Transverse colon (tissue), 4 donors: ENCODE measurements at regions not wholly inside any gene's neighbourhood (a gene's known extent, or its start where the extent isn't known, plus 50 kb on each side); places are given as distances from the start of the nearest gene placed in this dataset.
"Not testable (repeated sequence)": the region's sequence is repeated elsewhere in the genome, so short reads cannot be mapped to it uniquely, and the experiment has no call there.

ENCODE experiments used
- DNase-seq: peaks from one replicate; pipeline ENCODE4 v3.0.0-alpha.2; 2019
- H3K27ac ChIP-seq, 4 donors: fragments of 200-600 bp; sonication (generic); 2 replicates each; pipeline ENCODE4 v1.5.1; 2016 to 2018; ENCODE audit warnings: inconsistent platforms in 4 of 4
- H3K27me3 ChIP-seq: fragments of 200-600 bp; sonication (generic); 2 replicates; pipeline ENCODE4 v1.5.1; 2017; ENCODE audit warnings: inconsistent platforms
- H3K36me3 ChIP-seq, 4 donors: fragments of 200-600 bp; sonication (generic); 2 replicates each; pipeline ENCODE4 v1.5.1; 2017 to 2019; ENCODE audit warnings: inconsistent platforms in 4 of 4
- H3K4me1 ChIP-seq, 4 donors: fragments of 200-600 bp; sonication (generic); 2 replicates each; pipeline ENCODE4 v1.5.1; 2017 to 2020; ENCODE audit warnings: inconsistent platforms in 4 of 4
- H3K4me3 ChIP-seq, 4 donors: fragments of 200-600 bp; sonication (generic); 1 replicate in 1 of 4; 2 replicates in 3 of 4; pipeline versions ENCODE4 v1.5.1 to v1.6.1; 2017 to 2019; ENCODE audit warnings: inconsistent platforms in 4 of 4
- H3K9me3 ChIP-seq, 2 donors: fragments of 200-600 bp; sonication (generic); 2 replicates each; pipeline ENCODE4 v1.5.1; 2017 to 2019; ENCODE audit warnings: inconsistent platforms in 2 of 2
- EP300 ChIP-seq: sonication (generic); formaldehyde crosslinking; IDR thresholded peaks from one replicate; pipeline ENCODE4 v1.6.1; 2017; ENCODE audit warnings: antibody characterized with exemption, low read depth
- POLR2A ChIP-seq: fragments of 450-650 bp; IDR thresholded peaks from one replicate; pipeline ENCODE4 v1.6.1; 2016; ENCODE audit warnings: antibody characterized with exemption, mild to moderate bottlenecking, moderate library complexity
- POLR2AphosphoS5 ChIP-seq, 3 donors: sonication (generic); formaldehyde crosslinking; IDR thresholded peaks; one replicate each; pipeline ENCODE4 v1.6.1; 2016; ENCODE audit warnings: antibody characterized with exemption in 3 of 3
- WGBS, 2 donors: methylation state at CpG; one replicate each; pipeline ENCODE4 v1.1.5; 2018; ENCODE audit warnings: low coverage in 1 of 2; 5-methylcytosine and 5-hydroxymethylcytosine counted together
- in situ Hi-C, 4 donors: fragments of 200-750 bp; cut with MboI; loops; one replicate each; pipeline versions ENCODE4 v1.15.0 to v1.15.1; 2017; ENCODE audit warnings: low sequenced_read_pairs in 3 of 4, low pct_ligation_motif_present in 1 of 4, low pct_unique_long_range_greater_than_20kb in 1 of 4
- intact Hi-C: fragments of 100-400 bp; cut with DNase I; formaldehyde crosslinking; loops from one replicate; pipeline ENCODE4 v1.15.1; 2023; ENCODE audit warnings: low total_unique reads
- TF ChIP-seq, protein P1 (sequence below), 5 experiments: fragments of 200-600 bp in 3 of 5; fragments of 450-650 bp in 2 of 5; sonication (generic) in 3 of 5; IDR thresholded peaks; 1 replicate in 2 of 5; 2 replicates in 3 of 5; pipeline ENCODE4 v1.5.1; 2016 to 2017; ENCODE audit warnings: antibody characterized with exemption in 5 of 5, inconsistent platforms in 3 of 5, mild to moderate bottlenecking in 2 of 5, moderate library complexity in 1 of 5

DNA sequence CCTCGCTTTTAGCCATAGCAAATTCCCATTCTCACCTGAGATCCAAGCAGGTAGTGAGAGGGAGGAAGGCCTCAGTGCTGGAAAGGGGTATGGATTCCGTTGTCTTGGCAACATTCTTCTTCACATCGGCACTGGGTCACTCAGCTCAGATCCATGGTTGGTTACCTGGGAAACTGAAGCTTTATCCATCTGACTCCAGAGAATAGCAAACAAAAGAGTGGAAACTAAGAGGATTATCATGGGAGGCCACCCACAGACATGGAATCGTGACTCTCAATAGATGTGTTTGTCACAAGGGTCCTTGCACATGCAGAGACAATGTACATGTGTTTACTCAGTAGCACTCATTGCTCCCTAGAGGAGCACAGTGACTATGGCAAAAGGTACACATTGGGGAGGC is 81.0 kb downstream of the MAGED4 start:
- no peak overlapping the region for H3K27ac ChIP-seq
- H3K4me3 ChIP-seq = no peak overlapping the region
- no peaks in the 10 kb centered on the region for H3K9me3 ChIP-seq
- no peaks in the 10 kb centered on the region for H3K27me3 ChIP-seq
- no peak for DNase-seq
- in situ Hi-C loops (no loop called here), intact Hi-C loops (no loop called here)
- H3K36me3 ChIP-seq = no peaks in the 10 kb centered on the region
- 66% methylated on average over 4 of the region's 4 CpGs; no CpG with 5 or more reads in 1 of the 2 donors for WGBS, 2 donors
- peaks cover 0 to 9% (median 2%) of the 10 kb centered on the region in 4 donors for H3K4me1 ChIP-seq
- TF ChIP-seq EP300 (no peak), POLR2AphosphoS5 (IDR thresholded peaks at IDR 0.05) (no peak), POLR2A (no peak)
- TF ChIP-seq, protein P1, sequence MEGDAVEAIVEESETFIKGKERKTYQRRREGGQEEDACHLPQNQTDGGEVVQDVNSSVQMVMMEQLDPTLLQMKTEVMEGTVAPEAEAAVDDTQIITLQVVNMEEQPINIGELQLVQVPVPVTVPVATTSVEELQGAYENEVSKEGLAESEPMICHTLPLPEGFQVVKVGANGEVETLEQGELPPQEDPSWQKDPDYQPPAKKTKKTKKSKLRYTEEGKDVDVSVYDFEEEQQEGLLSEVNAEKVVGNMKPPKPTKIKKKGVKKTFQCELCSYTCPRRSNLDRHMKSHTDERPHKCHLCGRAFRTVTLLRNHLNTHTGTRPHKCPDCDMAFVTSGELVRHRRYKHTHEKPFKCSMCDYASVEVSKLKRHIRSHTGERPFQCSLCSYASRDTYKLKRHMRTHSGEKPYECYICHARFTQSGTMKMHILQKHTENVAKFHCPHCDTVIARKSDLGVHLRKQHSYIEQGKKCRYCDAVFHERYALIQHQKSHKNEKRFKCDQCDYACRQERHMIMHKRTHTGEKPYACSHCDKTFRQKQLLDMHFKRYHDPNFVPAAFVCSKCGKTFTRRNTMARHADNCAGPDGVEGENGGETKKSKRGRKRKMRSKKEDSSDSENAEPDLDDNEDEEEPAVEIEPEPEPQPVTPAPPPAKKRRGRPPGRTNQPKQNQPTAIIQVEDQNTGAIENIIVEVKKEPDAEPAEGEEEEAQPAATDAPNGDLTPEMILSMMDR (IDR thresholded peaks at IDR 0.05) = no peak

DNA sequence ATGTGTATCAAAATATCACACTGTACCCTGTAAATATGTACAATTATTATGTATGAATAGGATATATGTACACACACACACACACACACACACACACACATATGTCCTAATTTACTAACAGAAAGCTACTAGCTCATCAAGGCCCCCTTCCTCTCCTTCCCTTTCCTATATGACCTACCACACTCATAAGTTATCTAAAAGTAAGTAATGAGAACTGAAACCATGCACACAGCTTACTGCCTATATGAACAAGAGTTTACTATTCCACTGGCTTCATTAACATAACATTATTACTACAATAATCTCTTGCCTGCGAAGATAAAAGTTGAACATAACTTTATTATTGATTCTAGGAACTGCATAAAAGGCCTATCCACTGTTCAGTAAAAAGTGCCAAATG is 83.8 kb downstream of the MAGED4 start:
- intact Hi-C loops, in situ Hi-C loops: not testable (repeated sequence)
- WGBS, 2 donors = 33 to 60% methylated on average over 1 of the region's 1 CpG

DNA sequence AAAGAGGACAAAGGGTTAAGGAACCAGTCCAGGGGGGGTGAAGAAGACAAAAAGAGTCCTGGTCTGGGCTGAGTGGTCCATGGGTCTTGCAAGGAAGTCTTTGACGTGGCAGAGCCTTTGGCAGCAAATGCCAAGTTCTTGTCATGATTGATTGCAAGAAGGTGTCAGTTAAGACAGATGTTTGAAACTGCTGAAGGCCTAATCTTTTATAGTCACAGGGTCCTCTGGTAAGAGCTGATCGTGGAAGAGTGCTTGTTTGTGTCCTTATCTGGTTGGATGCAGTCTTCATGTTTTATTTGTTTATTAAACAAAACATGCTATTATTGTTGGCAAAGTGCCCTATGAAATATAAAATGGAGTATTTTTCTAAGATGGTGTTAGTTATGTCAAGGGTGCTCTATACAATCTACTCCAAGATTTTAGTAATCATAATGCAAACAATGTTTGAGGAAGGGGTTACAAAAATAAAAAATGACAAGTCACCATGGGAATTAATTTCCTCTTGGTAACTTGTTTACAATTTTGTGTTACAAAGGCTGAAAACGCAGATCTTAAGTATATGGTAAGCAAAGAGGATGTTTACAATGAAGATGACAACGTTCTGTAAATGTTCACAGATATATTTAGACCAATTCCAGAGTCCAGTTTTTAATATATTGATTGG is 85.9 kb downstream of the MAGED4 start:
- intact Hi-C loops (no loop called here), in situ Hi-C loops (no loop called here)
- H3K4me3 ChIP-seq = no peak overlapping the region
- no peaks in the 10 kb centered on the region for H3K9me3 ChIP-seq
- TF ChIP-seq POLR2A = no peak
- TF ChIP-seq EP300 = no peak
- no peak for TF ChIP-seq POLR2AphosphoS5 (IDR thresholded peaks at IDR 0.05)
- TF ChIP-seq, protein P1 (IDR thresholded peaks at IDR 0.05) = no peak
- WGBS, 2 donors = 23 to 36% methylated on average over 3 to 4 of the region's 4 CpGs
- no peaks in the 10 kb centered on the region for H3K36me3 ChIP-seq
- no peak overlapping the region for H3K27ac ChIP-seq
- no peaks in the 10 kb centered on the region for H3K27me3 ChIP-seq
- no peak for DNase-seq
- no peaks in the 10 kb centered on the region for H3K4me1 ChIP-seq

More for the DNA sequence above, 83.8 kb downstream of the MAGED4 start:
- not testable (repeated sequence) for DNase-seq, H3K36me3 ChIP-seq, H3K4me3 ChIP-seq, H3K4me1 ChIP-seq, H3K27ac ChIP-seq, H3K27me3 ChIP-seq, H3K9me3 ChIP-seq

DNA sequence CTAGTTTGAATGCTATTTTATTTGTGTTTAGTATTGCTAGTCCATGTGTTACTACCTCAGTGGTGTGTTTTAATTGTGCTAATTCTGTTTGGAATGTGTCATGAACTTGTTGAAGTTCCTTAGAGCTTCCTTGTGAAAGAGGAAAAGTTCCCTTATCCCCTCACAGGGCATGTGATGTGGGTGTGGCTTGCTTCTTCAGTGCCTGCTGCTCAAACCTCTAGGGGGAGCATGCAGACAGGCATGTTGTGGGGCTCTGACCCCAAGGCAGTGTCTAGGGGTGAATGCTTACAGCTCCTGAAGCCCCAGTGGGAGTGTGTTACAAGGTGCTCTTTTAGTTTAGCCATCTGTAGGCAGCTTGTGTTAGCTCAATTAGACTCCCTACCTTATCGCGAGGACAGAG is 86.5 kb downstream of the MAGED4 start:
- TF ChIP-seq POLR2A (no peak), POLR2AphosphoS5 (IDR thresholded peaks at IDR 0.05) (no peak), EP300 (no peak)
- TF ChIP-seq, protein P1 (IDR thresholded peaks at IDR 0.05) = no peak
- Histone ChIP-seq H3K9me3 (no peaks in the 10 kb centered on the region), H3K4me1 (no peaks in the 10 kb centered on the region), H3K36me3 (no peaks in the 10 kb centered on the region), H3K27me3 (no peaks in the 10 kb centered on the region), H3K4me3 (no peak overlapping the region), H3K27ac (no peak overlapping the region)
- intact Hi-C loops = no loop called here
- WGBS, 2 donors = 51% methylated on average over 2 of the region's 2 CpGs; no CpG with 5 or more reads in 1 of the 2 donors
- in situ Hi-C loops = no loop called here
- DNase-seq = no peak

DNA sequence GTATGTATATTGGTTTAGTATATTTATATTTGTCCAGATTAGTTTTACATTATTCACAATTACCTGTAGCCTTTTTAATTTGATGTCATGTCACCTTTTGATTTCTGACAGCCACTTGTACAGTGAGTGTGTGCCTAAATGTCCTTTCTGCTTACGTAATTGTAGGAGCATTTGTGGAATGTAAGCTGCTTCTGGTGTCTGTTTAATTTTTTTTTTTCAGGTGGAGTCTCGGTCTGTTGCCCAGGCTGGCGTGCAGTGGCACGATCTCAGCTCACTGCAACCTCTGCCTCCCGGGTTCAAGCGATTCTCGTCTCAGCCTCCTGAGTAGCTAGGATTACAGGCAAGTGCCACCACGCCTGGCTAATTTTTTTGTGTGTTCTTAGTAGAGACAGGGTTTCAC is 91.2 kb upstream of the XAGE2 start:
- intact Hi-C loops = no loop called here
- Histone ChIP-seq H3K9me3 (no peaks in the 10 kb centered on the region), H3K27me3 (no peaks in the 10 kb centered on the region), H3K4me3 (no peak overlapping the region), H3K36me3 (no peaks in the 10 kb centered on the region), H3K27ac (no peak overlapping the region), H3K4me1 (no peaks in the 10 kb centered on the region)
- TF ChIP-seq POLR2A = no peak
- TF ChIP-seq POLR2AphosphoS5 (IDR thresholded peaks at IDR 0.05) = no peak
- no peak for TF ChIP-seq EP300
- TF ChIP-seq, protein P1 (IDR thresholded peaks at IDR 0.05) = no peak
- 73% methylated on average over 8 of the region's 8 CpGs; no CpG with 5 or more reads in 1 of the 2 donors for WGBS, 2 donors
- in situ Hi-C loops = no loop called here
- DNase-seq = no peak
